GM12878 (cell line): ENCODE measurements at regions not wholly inside any gene's neighbourhood (a gene's known extent, or its start where the extent isn't known, plus 50 kb on each side); places are given as distances from the start of the nearest gene placed in this dataset.

ENCODE experiments used
- ATAC-seq: fragments of 200-7000 bp; cut with Tn5 transposase; 3 replicates; pipeline ENCODE4 v1.9.1; 2020; ENCODE audit warnings: mild to moderate bottlenecking, moderate library complexity
- BruUV-seq: library from RNA; stranded (reverse); fragments of 400-500 nt; replicated peaks from 2 replicates; lab custom pipeline; 2021; lab: Mats Ljungman, UMichigan
- CTCF ChIA-PET: fragments of 300-600 bp; sonication (Branson Sonifier 250); formaldehyde crosslinking; extraction: SDS; loops from one replicate; lab custom pipeline; 2021; ENCODE audit warnings: inconsistent platforms; lab: Yijun Ruan, JAX
- POLR2A ChIA-PET: fragments of 350-600 bp; formaldehyde crosslinking; extraction: SDS; loops from one replicate; lab custom pipeline; 2021; ENCODE audit warnings: inconsistent platforms; lab: Charles Lee
- RAD21 ChIA-PET: fragments of 300-600 bp; sonication (Branson Sonifier 250); formaldehyde crosslinking; loops from one replicate; lab custom pipeline; 2023; ENCODE audit warnings: antibody characterized with exemption; ENCODE audit not compliant: unreplicated experiment; lab: Charles Lee
- SMC1A ChIA-PET: fragments of 300-600 bp; sonication (Branson Sonifier 250); formaldehyde crosslinking; loops from one replicate; lab custom pipeline; 2023; ENCODE audit not compliant: unreplicated experiment, uncharacterized antibody; lab: Charles Lee
- DNase-seq: peaks from one replicate; pipeline ENCODE4 v3.0.0-alpha.2; 2011; ENCODE audit warnings: low read depth, low spot score
- FAIRE-seq: peaks from 3 replicates; lab custom pipeline; 2011; peaks lifted over from hg19 to GRCh38; lab: Jason Lieb, UNC
- H2AFZ ChIP-seq: 2 replicates; pipeline ENCODE4 v1.6.0; 2011; ENCODE audit warnings: low read depth, low read length, control low read depth; ENCODE audit not compliant: control insufficient read depth
- H3K27ac ChIP-seq: 2 replicates; pipeline ENCODE4 v1.5.1; 2011; ENCODE audit warnings: control low read depth; ENCODE audit not compliant: control insufficient read depth, insufficient read depth
- H3K27me3 ChIP-seq, 2 experiments: replicated peaks in 1 of 2; 2 replicates each; pipeline versions ENCODE4 v1.6.0 to v1.6.1; 2011; ENCODE audit warnings: low read length in 1 of 2; ENCODE audit not compliant: control insufficient read depth in 2 of 2, insufficient read depth in 2 of 2
- H3K36me3 ChIP-seq, 2 experiments: 2 replicates each; pipeline ENCODE4 v1.5.1; 2011; ENCODE audit warnings: low read length in 1 of 2; ENCODE audit not compliant: control insufficient read depth in 2 of 2, insufficient read depth in 2 of 2
- H3K4me1 ChIP-seq: 2 replicates; pipeline ENCODE4 v1.6.1; 2011; ENCODE audit warnings: mild to moderate bottlenecking, low read length, moderate library complexity, mixed read lengths; ENCODE audit not compliant: control insufficient read depth, insufficient read depth
- H3K4me2 ChIP-seq: 2 replicates; pipeline ENCODE4 v1.6.0; 2011; ENCODE audit warnings: control low read depth; ENCODE audit not compliant: control insufficient read depth, insufficient read depth
- H3K4me3 ChIP-seq: fragments of 200-600 bp; sonication (generic); 2 replicates; pipeline ENCODE4 v1.5.1; 2016
- H3K79me2 ChIP-seq: 2 replicates; pipeline ENCODE4 v1.6.0; 2011; ENCODE audit warnings: low read length; ENCODE audit not compliant: control insufficient read depth, insufficient read depth
- H3K9ac ChIP-seq: 2 replicates; pipeline ENCODE4 v1.8.0; 2011; ENCODE audit warnings: low read length, control low read depth, mixed read lengths; ENCODE audit not compliant: control insufficient read depth, insufficient read depth
- H3K9me3 ChIP-seq: replicated peaks from 3 replicates; pipeline ENCODE4 v1.5.1; 2011; ENCODE audit warnings: mild to moderate bottlenecking, low read length; ENCODE audit not compliant: control insufficient read depth, insufficient read depth
- H4K20me1 ChIP-seq: 2 replicates; pipeline ENCODE4 v1.6.0; 2011; ENCODE audit not compliant: control insufficient read depth, insufficient read depth
- BCL11A ChIP-seq: IDR thresholded peaks from 2 replicates; pipeline ENCODE4 v1.6.1; 2011; ENCODE audit warnings: low read depth, low read length
- CEBPB ChIP-seq, 2 experiments: fragments of 150-350 bp in 1 of 2; IDR thresholded peaks; 2 replicates each; pipeline ENCODE4 v1.6.1; 2012 to 2014; ENCODE audit warnings: low read depth in 2 of 2, low read length in 2 of 2, borderline replicate concordance in 1 of 2, inconsistent platforms in 1 of 2
- CHD1 ChIP-seq: IDR thresholded peaks from 2 replicates; pipeline ENCODE4 v1.6.1; 2012; ENCODE audit warnings: low read depth, low read length, improper control_type of control experiment
- CHD4 ChIP-seq: fragments of 200-600 bp; sonication (generic); IDR thresholded peaks from 2 replicates; pipeline ENCODE4 v1.6.1; 2016; ENCODE audit warnings: mild to moderate bottlenecking
- E2F8 ChIP-seq: fragments of 450-650 bp; IDR thresholded peaks from 2 replicates; pipeline ENCODE4 v1.6.1; 2018; ENCODE audit warnings: mild to moderate bottlenecking, low read depth, moderate library complexity; ENCODE audit not compliant: partially characterized antibody
- EED ChIP-seq: sonication (generic); IDR thresholded peaks from 2 replicates; pipeline ENCODE4 v1.6.1; 2016; ENCODE audit warnings: antibody characterized with exemption, low read depth
- GABPA ChIP-seq: IDR thresholded peaks from 2 replicates; pipeline ENCODE4 v1.6.1; 2014; ENCODE audit warnings: antibody characterized with exemption, low read depth, mild to moderate bottlenecking, inconsistent platforms
- MEF2B ChIP-seq: fragments of 450-650 bp; IDR thresholded peaks from 2 replicates; pipeline ENCODE4 v1.6.1; 2018; ENCODE audit warnings: mild to moderate bottlenecking, moderate library complexity; ENCODE audit not compliant: partially characterized antibody, poor library complexity, severe bottlenecking
- NFIC ChIP-seq: IDR thresholded peaks from 2 replicates; pipeline ENCODE4 v1.6.1; 2012; ENCODE audit warnings: low read depth, mild to moderate bottlenecking, inconsistent platforms, low read length, moderate library complexity
- PBX3 ChIP-seq: IDR thresholded peaks from 2 replicates; pipeline ENCODE4 v1.6.1; 2011; ENCODE audit warnings: mild to moderate bottlenecking, low read depth, low read length, moderate library complexity; ENCODE audit not compliant: insufficient replicate concordance
- PML ChIP-seq: IDR thresholded peaks from 2 replicates; pipeline ENCODE4 v1.6.1; 2012; ENCODE audit warnings: low read length, inconsistent platforms
- PRDM15 ChIP-seq: fragments of 450-650 bp; formaldehyde crosslinking; IDR thresholded peaks from 2 replicates; pipeline ENCODE4 v1.4.0; 2020; ENCODE audit warnings: mild to moderate bottlenecking, moderate library complexity
- RELA ChIP-seq: fragments of 450-650 bp; IDR thresholded peaks from 2 replicates; pipeline ENCODE4 v1.8.0; 2014; ENCODE audit warnings: borderline replicate concordance; ENCODE audit not compliant: partially characterized antibody
- SMARCA5 ChIP-seq: fragments of 450-650 bp; IDR thresholded peaks from 2 replicates; pipeline ENCODE4 v1.6.1; 2017; ENCODE audit warnings: mild to moderate bottlenecking
- SMC3 ChIP-seq: IDR thresholded peaks from 2 replicates; pipeline ENCODE4 v1.6.1; 2011; ENCODE audit warnings: low read length, improper control_type of control experiment, borderline replicate concordance
- TCF12 ChIP-seq: IDR thresholded peaks from 2 replicates; pipeline ENCODE4 v1.6.1; 2011; ENCODE audit warnings: low read depth, mild to moderate bottlenecking, low read length
- ZZZ3 ChIP-seq: IDR thresholded peaks from 2 replicates; pipeline ENCODE4 v1.6.1; 2011; ENCODE audit warnings: low read depth; ENCODE audit not compliant: control insufficient read depth, insufficient read length
- WGBS: methylation state at CpG from one replicate; pipeline ENCODE4 v1.1.6; 2016; ENCODE audit warnings: low lambda C conversion rate; ENCODE audit not compliant: insufficient replicate concordance, insufficient coverage; ENCODE audit errors: missing lambda C conversion rate; 5-methylcytosine and 5-hydroxymethylcytosine counted together
- in situ Hi-C: fragments of 300-500 bp; cut with MboI; formaldehyde crosslinking; loops from 9 replicates; pipeline ENCODE4 v1.14.3; 2018; ENCODE audit warnings: mixed read lengths
- intact Hi-C: fragments of 100-400 bp; cut with micrococcal nuclease; formaldehyde crosslinking; loops from one replicate; pipeline ENCODE4 v1.14.2; 2022; ENCODE audit not compliant: unreplicated experiment

- POLR2A ChIA-PET: interaction anchor here (1.8 kb wide), 1 partner anchor 10 kb away, joined by 6 read pairs; no protein-coding TSS in a partner anchor
- Histone ChIP-seq H3K4me3 (no peak overlapping the region), H3K27me3 (no peaks in the 10 kb centered on the region), H3K36me3 (no peaks in the 10 kb centered on the region), H2AFZ (peak overlapping the region; percentile 57; the same call in 1 of the 2 replicates), H3K4me1 (peaks cover 32% of the 10 kb centered on the region), H3K9ac (no peak overlapping the region), H3K79me2 (no peaks in the 10 kb centered on the region), H3K4me2 (0 out of 2 replicates have a peak overlapping the region, but pooled peaks have one; percentile 13), H3K9me3 (no peaks in the 10 kb centered on the region), H4K20me1 (no peaks in the 10 kb centered on the region), H3K27ac (peak overlapping the region; percentile 59; the same call in 1 of the 2 replicates)
- intact Hi-C loops: loop anchor here (5.0 kb wide), 1 partner anchor 47 kb away; no protein-coding TSS in a partner anchor
- WGBS: 33% methylated on average over 1 of the region's 1 CpG
- DNase-seq (no peak), FAIRE-seq (no peak), ATAC-seq (peak; percentile 77)
- BruUV-seq: no TSS peak
- in situ Hi-C loops: no loop called here
- CTCF ChIA-PET: interaction anchor here (1.8 kb wide), 1 partner anchor 19 kb away, joined by 9 read pairs; no protein-coding TSS in a partner anchor
- RAD21 ChIA-PET: interaction anchor here (1.6 to 2.0 kb wide), 2 partner anchors 14 to 16 kb away, joined by 3 to 4 read pairs; no protein-coding TSS in a partner anchor
- SMC1A ChIA-PET: interaction anchor here (0.6 to 3.6 kb wide), 6 partner anchors 8 to 177 kb away, joined by 4 to 51 read pairs (median 5); no protein-coding TSS in a partner anchor
- TF ChIP-seq ZZZ3 (no peak), E2F8 (no peak), CHD1 (no peak), BCL11A (peak; percentile 91), CHD4 (no peak), SMARCA5 (no peak), EED (peak; percentile 92), PRDM15 (CRISPR knock-in tag) (no peak), TCF12 (no peak), NFIC (peak; percentile 98), PML (peak; percentile 61; the same call in 1 of the 2 replicates), CEBPB (IDR thresholded peaks at IDR 0.05; ENCODE audit: borderline replicate concordance in 1 of 2, low read depth in 2 of 2, low read length in 2 of 2) (no peak), MEF2B (no peak), GABPA (peak; percentile 66; the same call in 1 of the 2 replicates), RELA (no peak), SMC3 (no peak), PBX3 (no peak)
Observed at GRCh38 chr5:143760131-143760505, 51.8 kb upstream of the HMHB1 start.
